HCT116 (cell line): ENCODE measurements at regions not wholly inside any gene's neighbourhood (a gene's known extent, or its start where the extent isn't known, plus 50 kb on each side); places are given as distances from the start of the nearest gene placed in this dataset.
A peak's percentile ranks its signal among the peaks of the same experiment; 100 is the strongest.

Experiments used
- ATAC-seq: fragments of 200-7000 bp; cut with Tn5 transposase; 2 replicates; pipeline ENCODE4 v1.9.1; 2020; ENCODE audit warnings: mild to moderate bottlenecking, moderate library complexity
- BruUV-seq: library from RNA; stranded (reverse); fragments of 400-500 nt; replicated peaks from 2 replicates; lab custom pipeline; 2021; lab: Mats Ljungman, UMichigan
- CTCF ChIA-PET: fragments of 300-600 bp; sonication (Branson Sonifier 250); formaldehyde crosslinking; loops from one replicate; lab custom pipeline; 2021; ENCODE audit warnings: antibody characterized with exemption; lab: Charles Lee
- POLR2A ChIA-PET: fragments of 300-600, 350-600 bp; sonication (Branson Sonifier 250); formaldehyde crosslinking; loops from one replicate; lab custom pipeline; 2021; ENCODE audit warnings: antibody characterized with exemption; lab: Charles Lee
- RAD21 ChIA-PET, 2 experiments: fragments of 300-600 bp; sonication (Branson Sonifier 250); formaldehyde crosslinking; loops; one replicate each; lab custom pipeline; 2023; ENCODE audit warnings: low total read pairs in 2 of 2; ENCODE audit not compliant: uncharacterized antibody in 2 of 2, unreplicated experiment in 2 of 2, low non-redundant PET in 1 of 2; lab: Charles Lee
- DNase-seq: peaks from one replicate; pipeline ENCODE4 v3.0.0-alpha.2; 2010; ENCODE audit warnings: low read depth, low spot score
- H2AFZ ChIP-seq: fragments of 200-600 bp; shearing (Covaris generic), sonication (generic); 2 replicates; pipeline ENCODE4 v1.6.1; 2017; ENCODE audit warnings: low read depth, mixed run types, mixed read lengths, antibody characterized with exemption, low read length; ENCODE audit not compliant: poor library complexity, severe bottlenecking
- H3K27ac ChIP-seq: 2 replicates; pipeline ENCODE4 v1.5.1; 2012; ENCODE audit warnings: low read depth, low read length
- H3K27me3 ChIP-seq: fragments of 200-600 bp; sonication (generic); 2 replicates; pipeline ENCODE4 v1.6.1; 2016; ENCODE audit warnings: mixed run types, low read length, mixed read lengths; ENCODE audit not compliant: insufficient read depth
- H3K36me3 ChIP-seq, 2 experiments: fragments of 200-500 bp in 1 of 2; fragments of 200-600 bp in 1 of 2; sonication (Bioruptor generic) in 1 of 2; sonication (generic) in 1 of 2; 2 replicates each; pipeline versions ENCODE4 v1.5.1 to v1.6.1; 2014 to 2016; ENCODE audit warnings: low read length in 2 of 2, inconsistent platforms in 1 of 2, mixed read lengths in 1 of 2, mixed run types in 1 of 2; ENCODE audit not compliant: insufficient read depth in 2 of 2, control insufficient read depth in 1 of 2
- H3K4me1 ChIP-seq, 2 experiments: fragments of 200-600 bp in 1 of 2; sonication (generic) in 1 of 2; 2 replicates each; pipeline versions ENCODE4 v1.5.1 to v1.6.1; 2012 to 2017; ENCODE audit warnings: low read length in 2 of 2, inconsistent platforms in 1 of 2, mild to moderate bottlenecking in 1 of 2, mixed read lengths in 1 of 2, mixed run types in 1 of 2, moderate library complexity in 1 of 2; ENCODE audit not compliant: insufficient read depth in 2 of 2, control insufficient read depth in 1 of 2
- H3K4me2 ChIP-seq: fragments of 200-600 bp; sonication (generic); 2 replicates; pipeline ENCODE4 v1.6.1; 2017; ENCODE audit warnings: mixed run types, low read length, mixed read lengths
- H3K4me3 ChIP-seq, 2 experiments: fragments of 200-600 bp in 1 of 2; sonication (generic) in 1 of 2; replicated peaks in 1 of 2; 2 replicates each; pipeline ENCODE4 v1.5.1; 2011 to 2016; ENCODE audit warnings: low read length in 2 of 2, control low read depth in 1 of 2, low read depth in 1 of 2, mild to moderate bottlenecking in 1 of 2, mixed read lengths in 1 of 2, mixed run types in 1 of 2
- H3K79me2 ChIP-seq: fragments of 200-600 bp; sonication (generic); 2 replicates; pipeline ENCODE4 v1.6.1; 2017; ENCODE audit warnings: mild to moderate bottlenecking, mixed run types, low read length, moderate library complexity, mixed read lengths; ENCODE audit not compliant: insufficient read depth
- H3K9ac ChIP-seq: fragments of 200-600 bp; sonication (generic); 2 replicates; pipeline ENCODE4 v1.6.1; 2016; ENCODE audit warnings: low read length, mixed read lengths
- H3K9me2 ChIP-seq: fragments of 200-600 bp; sonication (generic), shearing (Covaris generic); 2 replicates; pipeline ENCODE4 v1.6.1; 2017; ENCODE audit warnings: mixed run types, mild to moderate bottlenecking, moderate library complexity; ENCODE audit not compliant: insufficient read depth
- H3K9me3 ChIP-seq, 2 experiments: fragments of 200-500 bp in 1 of 2; fragments of 200-600 bp in 1 of 2; sonication (Bioruptor generic) in 1 of 2; sonication (generic) in 1 of 2; 2 replicates each; pipeline ENCODE4 v1.6.1; 2014 to 2017; ENCODE audit warnings: low read length in 2 of 2, mixed read lengths in 2 of 2, inconsistent platforms in 1 of 2, low read depth in 1 of 2, mild to moderate bottlenecking in 1 of 2, mixed run types in 1 of 2, moderate library complexity in 1 of 2; ENCODE audit not compliant: control insufficient read depth in 1 of 2, insufficient read depth in 1 of 2
- H4K20me1 ChIP-seq: fragments of 200-600 bp; sonication (generic), shearing (Covaris generic); 2 replicates; pipeline ENCODE4 v1.6.1; 2017; ENCODE audit warnings: mixed run types, mild to moderate bottlenecking, moderate library complexity; ENCODE audit not compliant: insufficient read depth
- CEBPB ChIP-seq: IDR thresholded peaks from 2 replicates; pipeline ENCODE4 v1.6.1; 2012; ENCODE audit warnings: low read depth
- CTCF ChIP-seq, 3 experiments: fragments of 200-600 bp in 1 of 3; sonication (generic) in 1 of 3; IDR thresholded peaks in 2 of 3; conservative IDR thresholded peaks in 1 of 3; 2 replicates each; pipeline ENCODE4 v1.5.1; 2012 to 2017; ENCODE audit warnings: low read depth in 2 of 3, low read length in 2 of 3, antibody characterized with exemption in 1 of 3, borderline replicate concordance in 1 of 3, control low read depth in 1 of 3, mild to moderate bottlenecking in 1 of 3, mixed read lengths in 1 of 3, mixed run types in 1 of 3, moderate library complexity in 1 of 3; ENCODE audit not compliant: insufficient read depth in 1 of 3
- EZH2phosphoT487 ChIP-seq: fragments of 200-600 bp; IDR thresholded peaks from 2 replicates; pipeline ENCODE4 v1.6.1; 2018; ENCODE audit warnings: antibody characterized with exemption, borderline replicate concordance
- FOSL1 ChIP-seq: IDR thresholded peaks from 2 replicates; pipeline ENCODE4 v1.6.1; 2012; ENCODE audit warnings: low read depth
- JUND ChIP-seq: IDR thresholded peaks from 2 replicates; pipeline ENCODE4 v1.6.1; 2012
- SIN3A ChIP-seq: IDR thresholded peaks from 2 replicates; pipeline ENCODE4 v1.6.1; 2012; ENCODE audit warnings: low read depth
- SP1 ChIP-seq: IDR thresholded peaks from 2 replicates; pipeline ENCODE4 v1.6.1; 2012; ENCODE audit warnings: low read depth
- SRF ChIP-seq: IDR thresholded peaks from 2 replicates; pipeline ENCODE4 v1.6.1; 2012; ENCODE audit warnings: low read depth
- TCF7L2 ChIP-seq: IDR thresholded peaks from 2 replicates; pipeline ENCODE4 v1.7.0; 2011; ENCODE audit warnings: borderline replicate concordance, inconsistent platforms; ENCODE audit not compliant: insufficient read depth, insufficient read length; ENCODE audit errors: extremely low read depth
- ZBTB33 ChIP-seq: IDR thresholded peaks from 2 replicates; pipeline ENCODE4 v1.6.1; 2011; ENCODE audit warnings: mild to moderate bottlenecking, low read length, moderate library complexity; ENCODE audit not compliant: insufficient replicate concordance; ENCODE audit errors: extremely low read depth
- ZFX ChIP-seq: fragments of 450-650 bp; IDR thresholded peaks from 2 replicates; pipeline ENCODE4 v1.6.1; 2017
- intact Hi-C: fragments of 100-400 bp; cut with micrococcal nuclease; formaldehyde crosslinking; loops from 2 replicates; pipeline ENCODE4 v1.10.0; 2022

DNA sequence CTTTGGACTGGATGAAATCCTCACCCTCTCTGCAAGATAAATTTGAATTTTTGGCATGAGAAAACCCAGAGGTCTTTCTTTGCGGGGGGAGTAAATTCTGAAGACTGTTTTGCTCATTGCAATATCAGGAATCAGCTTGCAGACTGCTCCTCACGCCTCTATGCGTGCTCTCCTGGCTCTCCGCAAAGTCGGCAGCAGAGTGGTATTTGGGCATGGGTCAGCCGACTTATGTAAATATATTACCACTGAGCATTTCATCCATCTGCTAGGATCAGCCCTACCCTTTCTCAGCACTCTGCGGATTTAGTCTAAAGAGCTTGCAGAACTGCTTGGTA, 288.0 kb downstream of the ASMT start:
- intact Hi-C loops = no loop called here
- Histone ChIP-seq H2AFZ (peak overlapping the region; percentile 20), H4K20me1 (no peaks in the 10 kb centered on the region), H3K27me3 (no peaks in the 10 kb centered on the region), H3K4me2 (peak overlapping the region; percentile 74)
- no TSS peak for BruUV-seq
- no peak for TF ChIP-seq SP1
- TF ChIP-seq FOSL1 = no peak
- TF ChIP-seq, all 23 proteins: peak for 0
- DNase-seq = no peak
- no peaks in the 10 kb centered on the region for H3K9me3 ChIP-seq
- ChIA-PET POLR2A (no interaction called here), RAD21 (no interaction called here), CTCF (no interaction called here)
- no peaks in the 10 kb centered on the region for H3K9me2 ChIP-seq
- peak overlapping the region; percentile 35 for H3K9ac ChIP-seq
- ATAC-seq = peak; percentile 37; the same call in 1 of the 2 replicates
- H3K4me3 ChIP-seq = peak overlapping the region in 1 of 2 experiments; percentile 33; a peak in 3 of 4 replicates
- no peaks in the 10 kb centered on the region for H3K36me3 ChIP-seq
- H3K79me2 ChIP-seq = no peaks in the 10 kb centered on the region
- peaks cover 14 to 23% of the 10 kb centered on the region in 2 experiments for H3K4me1 ChIP-seq
- H3K27ac ChIP-seq = peak overlapping the region; percentile 64

- Histone ChIP-seq H3K79me2 (no peaks in the 10 kb centered on the region), H3K4me1 (peaks cover 14 to 23% of the 10 kb centered on the region in 2 experiments), H4K20me1 (no peaks in the 10 kb centered on the region), H3K27ac (peak overlapping the region; percentile 64), H3K9ac (peak overlapping the region; percentile 35), H3K9me3 (no peaks in the 10 kb centered on the region), H3K27me3 (no peaks in the 10 kb centered on the region), H3K4me2 (peak overlapping the region; percentile 74)
- intact Hi-C loops = no loop called here
- CTCF ChIA-PET = no interaction called here
- TF ChIP-seq SRF (peak; percentile 66), SP1 (peak; percentile 64), TCF7L2 (peak; percentile 47), CTCF (IDR thresholded peaks at IDR 0.05 in 2 of 3, conservative IDR thresholded peaks at IDR 0.05 in 1 of 3; ENCODE audit: borderline replicate concordance in 1 of 3, insufficient read depth in 1 of 3, low read depth in 2 of 3, low read length in 2 of 3) (no peak), FOSL1 (peak; percentile 78), SIN3A (no peak; the same call in 1 of the 2 replicates), EZH2phosphoT487 (no peak), ZBTB33 (no peak), CEBPB (peak; percentile 63; the same call in 1 of the 2 replicates), JUND (peak; percentile 61), ZFX (no peak)
- TF ChIP-seq, all 23 proteins: peak for 6
- DNase-seq (peak; percentile 63), ATAC-seq (peak; percentile 82)
- RAD21 ChIA-PET = no interaction called here
- no TSS peak for BruUV-seq
- POLR2A ChIA-PET = no interaction called here
- no peaks in the 10 kb centered on the region for H3K36me3 ChIP-seq
- H2AFZ ChIP-seq = peak overlapping the region; percentile 20
- H3K9me2 ChIP-seq = no peaks in the 10 kb centered on the region
- peak overlapping the region in 1 of 2 experiments; percentile 33; a peak in 3 of 4 replicates for H3K4me3 ChIP-seq
These were observed 288.5 kb downstream of the ASMT start for GRCh38 chrX:1903236-1903935.
